GM12872 (cell line): ENCODE measurements at regions not wholly inside any gene's neighbourhood (a gene's known extent, or its start where the extent isn't known, plus 50 kb on each side); places are given as distances from the start of the nearest gene placed in this dataset.

ENCODE experiments used
- TF ChIP-seq, protein P1 (sequence below): IDR thresholded peaks from 3 replicates; pipeline ENCODE4 v1.5.1; 2011; ENCODE audit warnings: low read depth, mild to moderate bottlenecking, low read length, moderate library complexity; ENCODE audit not compliant: insufficient read depth

DNA sequence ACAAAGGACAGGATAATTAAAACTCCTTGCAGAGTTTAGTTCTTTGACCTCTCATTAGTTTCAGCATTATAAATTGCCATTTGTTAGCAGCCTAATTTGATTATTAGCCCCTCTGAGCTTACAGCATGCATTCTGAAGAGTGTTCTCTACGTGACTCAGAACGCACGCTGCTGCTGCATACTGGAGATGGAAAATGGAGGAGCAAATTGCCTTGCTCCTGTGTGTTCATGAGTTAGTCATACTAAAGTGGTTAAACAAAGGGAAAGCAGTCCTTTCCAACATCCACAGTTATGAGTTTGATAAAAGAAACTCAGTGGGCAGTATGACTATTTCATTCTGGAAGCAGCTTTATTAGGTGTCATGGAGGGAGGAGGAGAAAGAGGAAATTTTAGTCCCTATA, 922.5 kb downstream of the RPA4 start:
- TF ChIP-seq, protein P1, sequence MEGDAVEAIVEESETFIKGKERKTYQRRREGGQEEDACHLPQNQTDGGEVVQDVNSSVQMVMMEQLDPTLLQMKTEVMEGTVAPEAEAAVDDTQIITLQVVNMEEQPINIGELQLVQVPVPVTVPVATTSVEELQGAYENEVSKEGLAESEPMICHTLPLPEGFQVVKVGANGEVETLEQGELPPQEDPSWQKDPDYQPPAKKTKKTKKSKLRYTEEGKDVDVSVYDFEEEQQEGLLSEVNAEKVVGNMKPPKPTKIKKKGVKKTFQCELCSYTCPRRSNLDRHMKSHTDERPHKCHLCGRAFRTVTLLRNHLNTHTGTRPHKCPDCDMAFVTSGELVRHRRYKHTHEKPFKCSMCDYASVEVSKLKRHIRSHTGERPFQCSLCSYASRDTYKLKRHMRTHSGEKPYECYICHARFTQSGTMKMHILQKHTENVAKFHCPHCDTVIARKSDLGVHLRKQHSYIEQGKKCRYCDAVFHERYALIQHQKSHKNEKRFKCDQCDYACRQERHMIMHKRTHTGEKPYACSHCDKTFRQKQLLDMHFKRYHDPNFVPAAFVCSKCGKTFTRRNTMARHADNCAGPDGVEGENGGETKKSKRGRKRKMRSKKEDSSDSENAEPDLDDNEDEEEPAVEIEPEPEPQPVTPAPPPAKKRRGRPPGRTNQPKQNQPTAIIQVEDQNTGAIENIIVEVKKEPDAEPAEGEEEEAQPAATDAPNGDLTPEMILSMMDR, result no peak

DNA sequence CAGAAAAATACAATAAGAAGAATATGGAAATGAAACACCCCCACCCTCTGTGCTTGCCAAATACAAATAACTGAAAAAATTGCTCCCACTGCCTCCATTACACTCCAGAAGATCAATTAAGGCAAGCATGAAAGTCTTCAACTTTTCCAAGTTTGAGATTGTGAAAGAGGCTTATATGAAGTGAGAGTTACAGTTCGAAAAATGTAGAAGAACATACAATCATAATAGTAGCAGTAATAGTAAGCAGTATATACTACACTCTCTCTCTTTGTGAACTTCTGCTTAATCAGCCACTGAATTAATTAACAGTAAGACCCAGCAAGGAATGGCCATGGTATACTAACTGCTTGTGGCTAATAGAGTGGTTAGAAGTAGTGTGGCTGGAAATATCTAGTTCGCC, 923.2 kb downstream of the RPA4 start:
- TF ChIP-seq, protein P1, result no peak

DNA sequence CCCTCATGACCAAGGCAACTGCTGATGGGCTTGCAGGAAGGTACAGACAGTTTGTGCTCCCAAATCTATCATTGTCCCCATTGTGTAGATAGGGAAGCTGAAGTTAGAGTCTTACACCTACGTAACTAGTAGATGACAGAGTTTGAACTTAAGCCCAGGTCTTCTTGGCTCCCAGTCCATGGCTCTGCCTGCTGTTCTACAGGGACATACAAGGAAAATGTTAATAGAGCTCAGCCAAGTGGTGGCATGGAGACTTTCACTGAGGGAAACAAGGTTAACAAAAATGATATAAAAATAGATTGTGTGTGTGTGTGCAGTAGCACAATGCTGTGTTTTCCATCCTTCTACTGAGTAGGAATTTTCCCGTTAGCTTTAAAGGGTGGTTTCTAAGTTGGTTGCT, 936.5 kb downstream of the RPA4 start:
- TF ChIP-seq, protein P1, result no peak

DNA sequence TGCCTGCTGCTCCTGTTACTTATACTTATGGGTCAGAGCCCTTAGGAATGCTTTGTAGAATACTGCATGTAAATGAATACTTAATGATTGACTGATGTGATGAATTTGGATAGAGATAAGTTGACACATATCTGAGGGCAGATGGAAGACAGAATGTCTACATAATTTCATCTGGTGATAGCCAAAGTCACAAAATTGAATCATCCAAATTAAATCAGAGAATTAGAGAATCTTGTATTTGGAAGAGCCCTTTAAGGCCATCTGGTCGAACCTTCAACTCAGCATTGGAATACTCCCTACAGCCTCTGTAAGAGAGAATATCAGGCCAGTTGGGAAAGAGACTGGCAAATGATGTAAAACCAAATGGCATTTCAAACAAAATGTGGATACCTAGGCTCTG, 944.8 kb downstream of the RPA4 start:
- TF ChIP-seq, protein P1, result no peak

DNA sequence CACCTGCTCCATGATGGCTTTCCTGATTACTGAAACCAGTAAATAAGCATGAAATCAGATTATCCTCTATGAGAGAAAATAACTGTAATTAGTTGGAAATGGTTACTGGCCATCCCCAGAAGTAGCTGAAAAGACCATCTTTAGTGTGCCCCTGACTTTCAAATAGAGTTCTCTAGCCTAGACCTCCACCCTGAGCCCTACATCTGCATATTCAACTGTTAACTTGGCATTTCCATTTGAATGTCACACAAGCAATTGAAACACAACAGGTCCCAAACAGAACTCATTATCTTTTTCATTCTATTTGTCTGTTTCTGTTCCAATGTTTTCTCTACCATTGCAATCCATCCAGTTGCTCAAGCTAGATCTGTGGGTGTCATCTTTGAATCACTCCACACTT, 952.3 kb downstream of the RPA4 start:
- TF ChIP-seq, protein P1, result no peak

DNA sequence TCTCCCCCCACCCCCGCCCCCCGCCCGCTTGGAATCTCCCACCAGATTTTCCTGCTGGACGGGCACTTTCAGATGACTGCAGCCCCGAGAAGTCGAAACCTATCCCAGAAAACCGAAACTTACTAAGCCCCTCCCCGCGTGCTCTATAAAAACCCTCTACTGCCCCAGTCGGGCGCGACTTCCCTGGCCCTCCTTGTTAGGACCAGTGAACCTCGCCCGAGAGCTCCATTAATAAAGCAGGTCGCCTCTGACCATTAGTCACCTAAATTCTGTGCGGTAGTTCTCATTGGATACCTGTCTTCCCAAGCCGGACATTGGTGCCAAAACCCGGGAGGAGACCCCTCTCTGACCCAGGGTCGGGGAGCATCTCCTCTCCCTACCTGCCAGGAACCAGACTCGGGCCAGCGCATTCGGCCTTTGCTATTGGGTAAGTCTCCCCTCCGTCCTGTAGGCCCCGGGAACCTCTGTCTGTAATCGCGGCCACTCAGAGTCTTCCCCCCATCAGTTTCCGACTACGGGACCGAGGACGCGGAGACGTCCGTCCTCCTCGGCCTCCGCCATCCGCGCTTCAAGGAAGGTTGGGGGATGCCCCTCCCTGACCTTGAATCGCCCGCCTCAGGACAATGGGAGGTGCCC, 958.0 kb downstream of the RPA4 start:
- TF ChIP-seq, protein P1, result no peak

DNA sequence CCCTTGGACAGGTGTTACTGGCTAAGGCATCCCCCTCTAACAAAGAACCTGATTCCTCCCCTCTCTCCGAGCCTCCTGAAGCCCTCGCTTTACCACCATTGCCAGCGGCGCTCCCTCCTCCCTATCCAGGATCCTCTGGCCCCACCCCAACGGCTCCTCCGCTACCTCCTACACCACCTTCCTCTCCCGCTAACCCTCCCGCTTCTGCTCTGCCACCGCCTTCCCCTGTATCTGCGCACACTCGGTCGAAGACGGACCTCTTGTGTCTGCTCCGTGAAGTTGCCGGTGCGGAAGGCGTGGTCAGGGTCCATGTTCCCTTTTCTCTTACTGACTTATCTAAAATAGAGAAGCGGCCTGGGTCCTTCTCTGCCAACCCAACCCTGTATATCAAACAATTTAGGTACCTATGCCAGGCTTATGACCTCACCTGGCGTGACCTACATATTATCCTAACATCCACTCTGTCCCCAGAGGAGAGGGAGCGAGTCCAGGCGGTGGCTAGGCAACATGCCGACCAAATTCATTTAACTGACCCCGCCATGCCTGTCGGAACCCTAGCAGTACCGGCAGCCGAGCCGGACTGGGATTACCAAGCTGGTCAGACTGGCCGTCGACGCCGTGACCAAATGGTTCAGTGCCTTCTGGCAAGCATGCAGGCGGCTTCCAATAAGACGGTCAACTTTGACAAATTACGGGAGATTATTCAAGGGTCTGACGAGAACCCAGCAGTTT, 958.9 kb downstream of the RPA4 start:
- TF ChIP-seq, protein P1, result no peak
